Smooth muscle cell (in vitro differentiated cells): ENCODE measurements at regions not wholly inside any gene's neighbourhood (a gene's known extent, or its start where the extent isn't known, plus 50 kb on each side); places are given as distances from the start of the nearest gene placed in this dataset. TPM values are rescaled to one million over a fixed set of nuclear protein-coding genes. Genes with fewer than 3 reads are reported as not detected.

Experiments
- DNase-seq: peaks from one replicate; lab custom pipeline; 2025; ENCODE audit not compliant: unreplicated experiment; lab: John Stamatoyannopoulos, UW
- H2AFZ ChIP-seq: fragments of 200-600 bp; sonication (generic); 2 replicates; pipeline ENCODE4 v1.6.0; 2016; ENCODE audit warnings: antibody characterized with exemption, low read depth, mild to moderate bottlenecking
- H3F3A ChIP-seq: fragments of 200-600 bp; sonication (generic); 2 replicates; pipeline ENCODE4 v1.6.0; 2017; ENCODE audit warnings: antibody characterized with exemption, low read depth
- H3K27ac ChIP-seq: fragments of 200-600 bp; sonication (generic); 2 replicates; pipeline ENCODE4 v1.5.1; 2016; ENCODE audit warnings: low read depth, mild to moderate bottlenecking
- H3K27me3 ChIP-seq: fragments of 200-600 bp; sonication (generic); 2 replicates; pipeline ENCODE4 v1.6.1; 2016; ENCODE audit warnings: low read depth, mild to moderate bottlenecking
- H3K36me3 ChIP-seq: fragments of 200-600 bp; sonication (generic); 2 replicates; pipeline ENCODE4 v1.5.1; 2016; ENCODE audit warnings: low read depth
- H3K4me1 ChIP-seq: fragments of 200-600 bp; sonication (generic); 2 replicates; pipeline ENCODE4 v1.5.1; 2016; ENCODE audit warnings: low read depth
- H3K4me2 ChIP-seq: fragments of 200-600 bp; sonication (generic); 2 replicates; pipeline ENCODE4 v1.6.0; 2016; ENCODE audit warnings: mild to moderate bottlenecking
- H3K4me3 ChIP-seq: fragments of 200-600 bp; sonication (generic); 2 replicates; pipeline ENCODE4 v1.5.1; 2016; ENCODE audit warnings: mild to moderate bottlenecking
- H3K79me2 ChIP-seq: fragments of 200-600 bp; sonication (generic); 2 replicates; pipeline ENCODE4 v1.6.0; 2016; ENCODE audit warnings: low read depth, mild to moderate bottlenecking
- H3K9ac ChIP-seq: fragments of 200-600 bp; sonication (generic); 2 replicates; pipeline ENCODE4 v1.6.0; 2016; ENCODE audit warnings: low read depth
- H3K9me3 ChIP-seq: fragments of 200-600 bp; sonication (generic); replicated peaks from 2 replicates; pipeline ENCODE4 v1.5.1; 2016; ENCODE audit warnings: low read depth
- H4K20me1 ChIP-seq: fragments of 200-600 bp; sonication (generic); 2 replicates; pipeline ENCODE4 v1.6.0; 2016; ENCODE audit warnings: low read depth
- CTCF ChIP-seq: fragments of 200-600 bp; sonication (generic); IDR thresholded peaks from 2 replicates; pipeline ENCODE4 v1.5.1; 2017; ENCODE audit warnings: borderline replicate concordance, mild to moderate bottlenecking, antibody characterized with exemption; ENCODE audit not compliant: insufficient read depth, poor library complexity, severe bottlenecking
- WGBS: methylation state at CpG from one replicate; pipeline ENCODE4 v1.1.7; 2016; ENCODE audit warnings: low lambda C conversion rate; 5-methylcytosine and 5-hydroxymethylcytosine counted together
- microRNA-seq: library from miRNA; unstranded; fragments of <30 nt; microRNA quantifications from one replicate; pipeline ENCODE4, GENCODE V29; 2016; ENCODE audit warnings: borderline number of aligned reads
- small RNA-seq: library from RNA; depleted of rRNA; stranded (forward); fragments of <200 nt; gene quantifications from one replicate; pipeline ENCODE3, GENCODE V24; 2014

DNA sequence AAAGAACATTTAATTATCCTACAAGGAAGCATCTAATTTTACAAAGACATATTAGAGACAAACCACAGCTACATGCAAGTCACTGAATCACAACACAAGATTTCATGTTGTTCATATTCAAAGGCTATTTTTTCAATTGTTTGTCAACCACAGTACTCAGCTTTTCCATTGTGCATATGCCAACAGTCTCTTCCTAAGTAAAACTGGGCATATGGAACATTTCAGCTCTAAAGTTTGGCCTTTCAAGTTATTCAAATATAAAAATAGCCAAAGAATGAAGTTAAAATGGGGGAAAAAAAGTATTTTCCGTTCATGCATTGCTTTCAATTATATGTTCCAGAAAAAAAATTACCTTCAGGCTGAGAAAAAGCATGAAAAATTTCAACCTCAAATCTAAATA lies 537.9 kb downstream of the PLXDC2 start:
- H3K4me1 ChIP-seq: no peaks in the 10 kb centered on the region
- no peaks in the 10 kb centered on the region for H3F3A ChIP-seq
- no peaks in the 10 kb centered on the region for H3K27me3 ChIP-seq
- TF ChIP-seq CTCF: no peak
- H2AFZ ChIP-seq: no peak overlapping the region
- no peaks in the 10 kb centered on the region for H4K20me1 ChIP-seq
- no peaks in the 10 kb centered on the region for H3K9me3 ChIP-seq
- WGBS: 95% methylated on average over 1 of the region's 1 CpG
- no peaks in the 10 kb centered on the region for H3K79me2 ChIP-seq
- H3K4me2 ChIP-seq: no peak overlapping the region
- H3K36me3 ChIP-seq: no peaks in the 10 kb centered on the region
- H3K9ac ChIP-seq: no peak overlapping the region
- no peak for DNase-seq
- no peak overlapping the region for H3K4me3 ChIP-seq
- H3K27ac ChIP-seq: no peak overlapping the region

DNA sequence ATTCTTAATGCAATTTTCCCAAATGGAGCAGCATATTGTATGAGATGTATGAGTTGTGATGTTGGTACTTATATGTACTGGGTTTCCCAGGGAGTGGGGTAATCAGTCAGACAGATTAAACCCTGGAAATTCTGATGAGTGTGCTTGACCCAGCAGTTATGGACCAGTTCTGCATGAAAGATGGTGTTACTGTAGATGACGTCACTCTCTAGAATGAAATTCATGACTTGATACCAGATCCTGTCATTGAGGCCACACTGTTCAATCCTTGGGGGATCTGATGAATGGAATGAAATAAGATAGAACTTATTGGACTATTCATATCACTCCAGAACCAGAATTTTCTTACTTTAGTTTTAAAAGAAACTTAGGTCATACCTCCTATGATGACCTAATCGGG lies 534.3 kb downstream of the PLXDC2 start:
- no peak for TF ChIP-seq CTCF
- 100% methylated on average over 2 of the region's 2 CpGs for WGBS

GRCh38 chr10:20343036-20343435 lies 526.8 kb downstream of the PLXDC2 start:
- H3K4me3 ChIP-seq: no peak overlapping the region
- no peaks in the 10 kb centered on the region for H3K9me3 ChIP-seq
- H3K36me3 ChIP-seq: no peaks in the 10 kb centered on the region
- no peak overlapping the region for H3K4me2 ChIP-seq
- H4K20me1 ChIP-seq: no peaks in the 10 kb centered on the region
- WGBS: 93% methylated on average over 3 of the region's 3 CpGs
- no peaks in the 10 kb centered on the region for H3K27me3 ChIP-seq
- no peaks in the 10 kb centered on the region for H3F3A ChIP-seq
- DNase-seq: no peak
- no peak overlapping the region for H3K9ac ChIP-seq
- no peak for TF ChIP-seq CTCF
- no peak overlapping the region for H2AFZ ChIP-seq
- H3K27ac ChIP-seq: no peak overlapping the region
- H3K4me1 ChIP-seq: no peaks in the 10 kb centered on the region
- no peaks in the 10 kb centered on the region for H3K79me2 ChIP-seq

More for the DNA sequence above, 534.3 kb downstream of the PLXDC2 start:
- Histone ChIP-seq H3K27me3 (no peaks in the 10 kb centered on the region), H3F3A (no peaks in the 10 kb centered on the region), H3K27ac (no peak overlapping the region), H3K9me3 (no peaks in the 10 kb centered on the region), H2AFZ (no peak overlapping the region), H3K9ac (no peak overlapping the region), H3K4me2 (no peak overlapping the region), H3K36me3 (no peaks in the 10 kb centered on the region), H3K4me3 (no peak overlapping the region), H4K20me1 (no peaks in the 10 kb centered on the region), H3K79me2 (no peaks in the 10 kb centered on the region), H3K4me1 (no peaks in the 10 kb centered on the region)
- no peak for DNase-seq

Small RNA genes in the stretch of these regions (microRNA-seq; reads per million reads assigned to microRNA genes)
- not detected for gene MIR4675

Small RNA genes in the stretch of these regions (small RNA-seq; reads per million reads assigned to genes)
- gene AL590032.1 (not detected), gene MIR4675 (not detected)
